ENCODE measurements at regions not wholly inside any gene's neighbourhood (a gene's known extent, or its start where the extent isn't known, plus 50 kb on each side); places are given as distances from the start of the nearest gene placed in this dataset.

GRCh38 chr9:100714372-100715099, 136.7 kb downstream of the CAVIN4 start:
- DNase-seq (ENCODE audit: low read depth, low spot score): peak; percentile 69

- no peak for DNase-seq (ENCODE audit: low read depth, low spot score)
These were observed 137.2 kb downstream of the CAVIN4 start for GRCh38 chr9:100715100-100715380.

GRCh38 chr9:100718717-100719116, 140.8 kb downstream of the CAVIN4 start:
- DNase-seq (ENCODE audit: low read depth, low spot score): no peak

GRCh38 chr9:100720922-100721321, 143.0 kb downstream of the CAVIN4 start:
- DNase-seq (ENCODE audit: low read depth, low spot score): no peak

GRCh38 chr9:100724886-100725285, 147.0 kb downstream of the CAVIN4 start:
- no peak for DNase-seq (ENCODE audit: low read depth, low spot score)

- DNase-seq (ENCODE audit: low read depth, low spot score): no peak
These were observed 147.5 kb downstream of the CAVIN4 start for GRCh38 chr9:100725371-100725770.

- no peak for DNase-seq (ENCODE audit: low read depth, low spot score)
These were observed 151.5 kb downstream of the CAVIN4 start for GRCh38 chr9:100729336-100729895.

- DNase-seq (ENCODE audit: low read depth, low spot score): no peak
These were observed 152.2 kb downstream of the CAVIN4 start for GRCh38 chr9:100730086-100730485.

GRCh38 chr9:100731038-100731556, 153.2 kb downstream of the CAVIN4 start:
- no peak for DNase-seq (ENCODE audit: low read depth, low spot score)

GRCh38 chr9:100731557-100731956, 153.7 kb downstream of the CAVIN4 start:
- no peak for DNase-seq (ENCODE audit: low read depth, low spot score)

- peak; percentile 33 for DNase-seq (ENCODE audit: low read depth, low spot score)
These were observed 161.3 kb downstream of the CAVIN4 start for GRCh38 chr9:100739208-100739607.

GRCh38 chr9:100739666-100740065, 161.8 kb downstream of the CAVIN4 start:
- DNase-seq (ENCODE audit: low read depth, low spot score): peak; percentile 76

GRCh38 chr9:100748930-100749329, 171.1 kb downstream of the CAVIN4 start:
- DNase-seq (ENCODE audit: low read depth, low spot score): peak; percentile 5

- no peak for DNase-seq (ENCODE audit: low read depth, low spot score)
These were observed 178.3 kb downstream of the CAVIN4 start for GRCh38 chr9:100756217-100756616.

GRCh38 chr9:100759215-100759614, 181.3 kb downstream of the CAVIN4 start:
- no peak for DNase-seq (ENCODE audit: low read depth, low spot score)

GRCh38 chr9:100761276-100761802, 183.5 kb downstream of the CAVIN4 start:
- no peak for DNase-seq (ENCODE audit: low read depth, low spot score)

- DNase-seq (ENCODE audit: low read depth, low spot score): no peak
These were observed 196.4 kb downstream of the CAVIN4 start for GRCh38 chr9:100774326-100774725.

GRCh38 chr9:100774962-100775361, 197.1 kb downstream of the CAVIN4 start:
- DNase-seq (ENCODE audit: low read depth, low spot score): no peak

GRCh38 chr9:100775912-100776311, 198.0 kb downstream of the CAVIN4 start:
- no peak for DNase-seq (ENCODE audit: low read depth, low spot score)

- no peak for DNase-seq (ENCODE audit: low read depth, low spot score)
These were observed 206.9 kb downstream of the CAVIN4 start for GRCh38 chr9:100784755-100785154.

- no peak for DNase-seq (ENCODE audit: low read depth, low spot score)
These were observed 208.1 kb downstream of the CAVIN4 start for GRCh38 chr9:100785946-100786345.

- no peak for DNase-seq (ENCODE audit: low read depth, low spot score)
These were observed 216.9 kb downstream of the CAVIN4 start for GRCh38 chr9:100794738-100795269.

GRCh38 chr9:100803956-100804355, 224.6 kb upstream of the PLPPR1 start:
- no peak for DNase-seq (ENCODE audit: low read depth, low spot score)

Data from ELF-1 (cell line).